SKM-1 (cell line): ENCODE measurements at regions not wholly inside any gene's neighbourhood (a gene's known extent, or its start where the extent isn't known, plus 50 kb on each side); places are given as distances from the start of the nearest gene placed in this dataset.

Experiments used
- DNase-seq: peaks from one replicate; lab custom pipeline; 2025; ENCODE audit not compliant: unreplicated experiment; lab: John Stamatoyannopoulos, UW

DNA sequence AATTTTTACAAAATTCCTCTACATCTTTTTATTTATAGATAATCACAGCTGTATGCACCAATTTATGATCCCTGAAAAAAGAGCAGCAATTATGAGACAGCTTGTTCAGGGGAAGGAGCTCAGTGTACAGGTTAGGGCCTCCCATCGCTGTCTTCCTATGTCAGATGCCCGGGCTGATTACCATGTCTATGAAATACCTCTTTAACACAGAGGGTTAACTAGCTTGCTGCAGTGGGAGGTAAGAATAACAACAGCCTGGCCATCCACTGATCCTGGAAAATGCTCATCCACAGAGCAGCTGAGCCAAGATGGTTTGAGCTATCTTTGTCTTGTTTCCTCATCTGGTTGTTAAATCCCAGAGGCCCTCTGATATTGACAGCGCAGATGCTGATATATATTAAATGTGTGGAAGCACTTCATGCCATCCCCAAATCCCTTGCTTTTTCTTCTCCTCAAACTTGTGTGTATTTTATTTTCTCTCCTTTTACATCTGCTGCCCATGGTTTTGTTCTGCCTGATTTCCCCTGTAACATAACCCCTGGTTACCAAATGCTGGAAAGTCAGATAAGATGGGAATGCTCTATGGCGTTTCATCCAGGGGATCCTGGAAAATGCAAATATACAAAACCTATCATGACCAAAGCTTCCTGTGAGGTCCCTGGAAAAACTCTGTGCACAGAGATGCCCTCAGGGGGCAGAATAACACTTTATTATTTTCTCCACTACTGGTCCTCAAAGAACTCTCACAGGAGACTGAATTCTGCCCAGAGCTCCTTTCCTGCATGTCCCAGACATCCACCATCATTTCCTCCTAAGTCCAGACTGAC, 85.8 kb upstream of the PUDP start:
- DNase-seq = no peak

DNA sequence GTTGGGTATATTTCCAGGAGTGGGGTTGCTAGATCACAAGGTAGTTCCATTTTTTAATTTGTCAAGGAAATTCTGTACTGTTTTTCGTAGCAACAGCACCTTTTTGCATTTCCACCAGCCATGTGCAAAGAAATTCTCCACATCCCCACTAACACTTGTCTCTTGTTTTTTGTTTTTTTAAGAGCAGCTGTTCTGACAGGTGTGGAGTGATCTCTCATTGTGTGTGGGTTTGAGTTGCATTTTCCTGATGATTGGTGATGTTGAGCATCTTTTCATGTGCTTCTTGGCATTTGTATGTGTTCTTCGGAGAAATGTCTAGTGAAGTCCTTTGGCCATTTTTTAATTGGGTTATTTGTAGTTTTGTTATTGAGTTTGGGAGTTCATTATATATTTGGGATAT, 80.3 kb upstream of the PUDP start:
- no peak for DNase-seq

DNA sequence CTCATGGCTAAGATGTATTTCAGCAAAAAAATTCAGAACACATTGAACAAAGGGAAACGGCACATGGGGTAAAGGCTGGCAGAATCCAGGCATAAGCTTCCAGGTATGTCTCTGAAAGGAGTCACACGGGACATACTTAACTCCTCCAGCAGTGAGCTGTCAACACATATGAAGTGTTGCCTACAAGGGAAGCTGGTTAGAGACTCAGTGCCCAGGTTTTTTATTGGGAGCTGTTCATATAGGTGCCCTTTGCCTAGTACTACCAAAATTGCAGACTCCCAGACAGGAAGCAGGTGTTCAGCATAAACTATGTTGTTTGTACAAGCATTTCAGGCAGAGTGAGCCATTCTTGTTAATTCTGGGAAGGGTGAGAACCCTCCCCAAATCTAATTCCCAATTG, 77.4 kb upstream of the PUDP start:
- DNase-seq = no peak

DNA sequence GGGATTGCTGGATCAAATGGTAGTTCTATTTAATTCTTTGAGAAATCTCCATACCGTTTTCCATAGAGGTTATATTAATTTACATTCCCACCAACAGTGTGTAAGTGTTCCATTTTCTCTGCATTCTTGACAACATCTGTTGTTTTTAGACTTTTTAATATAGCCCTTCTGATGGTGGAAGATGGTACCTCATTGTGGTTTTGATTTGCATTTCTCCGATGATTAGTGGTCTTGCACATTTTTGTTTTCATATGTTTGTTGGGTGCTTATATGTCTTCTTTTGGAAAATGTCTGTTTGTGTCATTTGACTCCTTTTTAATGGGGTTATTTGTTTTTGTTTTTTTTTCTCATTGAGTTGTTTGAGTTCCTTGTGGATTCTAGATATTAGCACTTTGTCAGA, 75.3 kb upstream of the PUDP start:
- DNase-seq = no peak

DNA sequence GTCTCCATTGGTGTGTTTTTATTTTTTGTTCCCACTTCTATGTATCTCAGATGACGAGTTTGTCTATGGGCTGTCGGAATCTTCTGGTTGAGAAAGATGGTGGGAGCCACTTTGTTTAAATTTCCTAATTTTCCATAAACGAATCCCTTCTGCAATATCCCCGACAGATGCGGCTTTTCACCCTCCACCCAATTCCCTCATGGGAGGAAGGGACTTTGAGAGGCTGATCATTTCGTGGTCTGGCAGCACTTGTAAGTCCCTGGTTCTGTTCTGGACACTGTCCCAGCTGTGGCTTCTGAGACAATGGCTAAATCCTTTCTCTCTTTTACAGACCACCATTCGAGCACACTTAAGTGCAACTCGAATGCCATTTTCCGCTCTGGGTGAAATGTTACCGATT, 72.2 kb upstream of the PUDP start:
- no peak for DNase-seq

DNA sequence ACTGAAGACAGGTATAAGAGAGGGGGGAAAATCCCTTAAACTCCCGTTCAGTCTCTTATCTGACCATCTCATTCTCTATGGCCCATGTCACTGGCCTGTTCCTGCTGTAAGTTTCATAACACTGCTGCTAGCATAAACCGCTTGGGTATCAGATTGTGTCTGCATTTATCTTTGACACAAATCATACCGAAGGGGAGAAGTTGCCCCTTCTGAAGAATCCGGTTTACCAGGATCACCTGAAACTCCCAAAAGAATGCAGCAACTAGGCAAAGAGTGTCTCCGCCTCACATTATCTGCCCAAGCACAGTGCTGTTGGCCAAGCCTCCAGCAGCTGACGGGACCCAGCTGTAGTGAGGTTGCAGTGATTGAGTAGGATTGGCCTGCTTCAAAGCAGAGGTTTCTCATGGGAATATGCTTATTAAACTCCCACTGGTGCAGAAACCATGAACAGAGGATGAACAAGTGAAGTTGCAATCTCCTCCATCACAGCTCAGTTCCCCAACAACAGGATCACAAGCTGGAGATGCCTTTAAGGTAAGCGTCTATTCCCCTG, 71.3 kb upstream of the PUDP start:
- no peak for DNase-seq

DNA sequence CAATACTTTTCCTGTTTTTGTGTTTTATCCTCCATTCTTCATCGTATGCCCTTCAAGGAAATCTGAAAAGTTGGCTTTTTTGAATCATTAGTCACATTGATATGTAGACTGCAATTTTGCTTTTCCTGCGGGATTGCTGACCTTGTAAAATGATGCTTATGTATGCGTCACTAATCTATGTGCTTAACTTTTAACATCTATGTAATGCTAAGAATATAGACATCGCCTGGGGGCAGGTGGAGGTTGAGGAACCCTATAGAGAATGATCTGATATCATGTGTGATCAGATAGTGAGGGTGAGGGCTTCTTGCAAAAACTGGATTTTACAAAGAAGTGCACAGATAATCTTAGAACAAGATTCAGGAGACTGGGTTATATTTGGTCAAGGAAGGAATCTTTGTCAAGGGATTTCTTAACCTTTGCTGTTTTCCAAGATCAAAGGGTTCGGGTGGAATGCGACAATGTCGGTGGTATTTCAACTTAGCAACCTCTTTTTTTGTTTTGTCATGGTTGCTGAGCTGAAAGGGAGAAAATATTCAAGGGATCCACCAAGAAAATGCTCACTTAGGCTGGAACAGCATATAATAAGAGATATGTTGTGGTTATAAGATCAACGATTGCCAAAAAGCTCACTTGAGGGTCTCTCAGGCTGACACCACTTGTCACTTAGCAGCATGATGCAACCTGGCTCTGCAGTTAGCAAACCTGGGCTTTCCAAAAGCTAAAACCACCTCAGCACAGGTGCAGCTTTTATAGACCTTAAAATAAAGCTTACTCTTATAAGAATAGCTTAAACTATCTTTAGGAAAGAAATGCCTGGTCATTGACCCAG, 70.6 kb upstream of the PUDP start:
- DNase-seq = no peak

DNA sequence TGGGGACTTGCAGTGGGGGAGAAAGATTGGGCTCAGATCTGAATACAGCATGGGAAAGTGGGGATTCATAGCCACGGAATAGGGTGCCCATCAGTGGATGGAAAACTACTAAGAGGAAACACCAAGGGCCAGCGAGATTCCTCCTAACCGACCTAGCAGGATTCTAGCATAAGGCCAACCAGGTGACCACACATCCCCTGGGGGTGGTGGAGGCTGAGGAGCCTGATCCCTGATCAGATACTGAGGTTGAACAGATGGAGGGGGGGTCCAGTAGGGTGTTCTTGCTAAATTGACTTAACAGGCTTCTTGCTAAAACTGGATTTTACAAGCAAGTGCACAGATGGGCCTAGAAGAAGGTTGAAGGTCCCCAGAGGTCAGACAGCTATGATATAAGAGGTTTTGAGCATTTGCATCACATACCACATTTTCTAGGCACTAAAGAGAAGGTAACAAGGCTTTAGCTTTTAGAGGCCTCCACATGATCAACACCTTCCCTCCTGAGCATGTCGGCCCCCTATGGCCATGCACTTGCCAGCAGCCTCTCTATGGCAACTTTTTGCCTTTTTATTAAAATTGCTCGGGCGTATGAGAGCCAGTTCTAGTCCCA, 69.1 kb upstream of the PUDP start:
- no peak for DNase-seq

DNA sequence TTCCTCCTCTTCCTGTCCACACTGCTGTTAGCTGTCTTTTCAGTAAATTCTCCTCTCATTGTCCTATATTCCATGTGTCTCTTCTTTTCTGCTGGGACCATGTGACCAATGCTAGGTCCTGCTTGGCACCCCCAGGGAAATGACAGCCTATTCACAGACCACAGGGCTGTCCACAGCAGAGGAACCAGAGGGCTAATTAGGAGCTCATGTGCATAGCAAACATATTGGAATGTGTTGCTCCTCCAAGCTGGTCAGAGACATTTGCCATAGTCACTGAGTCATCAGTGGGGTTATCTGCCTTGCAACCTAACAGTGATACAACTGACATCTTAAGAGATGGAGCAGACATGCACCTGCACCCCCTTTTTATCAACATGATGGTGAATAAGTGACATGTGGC, 67.9 kb upstream of the PUDP start:
- DNase-seq = no peak

DNA sequence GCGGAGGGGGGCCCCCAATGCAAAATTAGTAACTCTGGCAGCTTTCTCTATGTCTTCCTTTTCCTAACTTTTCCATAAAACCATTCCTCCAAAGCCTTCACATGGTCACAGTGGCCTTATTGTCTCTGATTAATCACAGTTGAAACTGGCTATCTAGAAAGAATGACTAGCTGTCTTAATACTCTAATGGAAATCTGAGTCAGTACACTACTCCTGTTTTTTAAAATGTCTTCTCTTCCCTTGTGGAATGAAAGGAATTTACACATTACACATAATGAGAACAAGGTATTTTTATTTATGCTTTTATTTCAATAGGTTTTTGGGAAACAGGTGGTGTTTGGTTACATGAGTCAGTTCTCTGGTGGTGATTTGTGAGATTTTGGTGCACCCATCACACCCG, 66.3 kb upstream of the PUDP start:
- DNase-seq = no peak

DNA sequence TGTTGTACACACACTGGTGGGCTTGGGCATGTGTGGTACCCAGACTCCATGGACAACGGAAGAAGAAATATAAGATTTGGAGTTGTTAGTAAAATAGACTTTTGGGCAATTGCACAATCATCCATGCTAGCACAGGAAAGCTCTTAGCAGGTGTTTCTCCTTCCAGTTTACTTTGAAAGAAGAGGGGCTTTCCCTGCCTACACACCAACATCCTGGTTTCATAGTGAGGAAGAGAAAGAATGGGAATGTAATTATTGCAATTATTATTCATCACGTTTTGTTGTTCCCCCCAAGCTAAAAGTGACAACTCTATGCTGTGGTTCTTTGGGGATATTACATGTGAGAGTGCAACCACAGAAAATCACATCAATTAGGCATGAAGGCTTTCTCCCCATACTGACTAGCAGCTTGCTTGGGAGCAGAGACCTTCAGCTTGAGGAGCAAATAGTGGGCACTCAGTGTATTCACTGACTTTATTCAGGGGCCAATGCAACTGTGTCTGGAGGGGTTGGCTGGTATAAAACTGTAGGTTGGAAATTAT, 57.2 kb upstream of the PUDP start:
- DNase-seq = no peak

DNA sequence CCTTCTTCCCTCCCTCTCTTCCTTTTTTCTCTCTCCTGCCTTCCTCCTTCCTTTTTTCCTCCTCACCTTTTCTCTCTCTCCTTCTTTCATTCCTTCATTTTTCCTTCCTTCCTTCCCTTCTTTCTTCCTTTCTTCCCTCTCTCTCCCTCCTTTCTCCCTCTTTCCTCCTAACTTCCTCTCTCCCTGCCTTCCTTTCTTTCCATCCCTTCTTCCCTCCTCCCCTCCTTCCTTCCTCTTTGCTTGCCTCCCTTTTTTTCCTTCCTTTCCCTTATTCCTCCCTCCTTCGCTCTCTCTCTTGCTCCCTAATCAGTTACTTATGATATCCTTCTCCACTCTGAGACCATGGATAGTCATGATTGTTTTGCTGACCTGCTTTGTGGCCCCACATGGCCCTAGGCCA, 56.7 kb upstream of the PUDP start:
- no peak for DNase-seq

DNA sequence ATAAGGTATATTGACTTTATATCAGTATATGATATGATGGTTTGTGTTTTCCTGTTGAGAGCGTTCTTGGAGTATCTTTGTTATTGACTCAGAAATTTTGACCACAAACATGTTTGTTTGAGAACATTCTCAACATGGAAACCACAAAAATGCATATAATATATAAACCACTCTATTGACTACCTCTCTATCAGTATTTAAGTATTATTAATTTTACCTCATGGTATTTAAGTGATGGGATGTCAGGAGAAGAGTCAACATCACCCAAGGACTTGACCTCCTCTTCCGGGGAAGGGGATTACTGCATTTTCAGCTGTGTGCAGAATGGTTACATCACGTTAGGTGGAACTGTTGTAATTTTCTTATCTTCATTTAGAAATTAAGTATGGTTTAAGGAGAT, 54.3 kb upstream of the PUDP start:
- no peak for DNase-seq

DNA sequence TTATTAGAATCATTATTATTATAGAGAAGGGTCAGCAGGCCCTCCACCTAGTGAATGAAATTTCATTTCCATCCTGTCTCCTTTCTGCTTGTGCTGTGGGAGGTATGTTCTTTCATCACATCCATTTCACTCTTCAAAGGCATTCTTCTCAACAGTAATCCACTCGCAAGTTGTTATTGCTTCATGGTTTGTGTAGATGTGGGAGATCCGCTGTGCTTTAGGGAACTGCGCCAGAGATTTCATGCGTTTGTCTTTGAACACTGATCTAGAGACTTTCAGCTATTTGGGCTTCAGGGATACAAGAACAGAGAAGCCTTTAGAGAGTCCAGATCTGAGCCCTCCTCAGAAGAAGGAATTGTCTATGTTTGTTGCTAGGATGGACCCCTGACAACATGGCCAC, 53.5 kb upstream of the PUDP start:
- DNase-seq = no peak

DNA sequence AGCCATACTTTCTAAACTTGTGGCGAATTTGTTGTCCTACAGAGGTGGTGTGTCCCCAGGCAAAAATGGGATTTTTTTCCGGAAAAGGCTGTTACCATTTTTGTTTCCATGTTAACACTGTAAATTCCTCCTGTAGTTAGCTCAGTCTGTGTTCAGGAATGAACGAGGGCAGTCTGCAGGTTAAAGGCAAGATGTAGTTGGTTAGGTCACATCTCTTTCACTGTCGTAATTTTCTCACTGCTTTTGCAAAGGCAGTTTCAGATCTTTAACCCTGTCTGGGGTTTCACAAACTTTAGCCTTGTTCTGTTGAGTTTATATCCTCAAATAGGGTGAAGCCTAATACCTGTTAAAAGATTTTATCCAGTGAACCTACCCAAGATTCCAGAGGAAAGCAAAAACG, 50.5 kb upstream of the PUDP start:
- DNase-seq = no peak
